Activated T-helper 17 cell treated with anti-CD3 and anti-CD28 coated beads, Interleukin-2, amount 50 U/mL, for 72 hours (primary cell): ENCODE measurements at regions not wholly inside any gene's neighbourhood (a gene's known extent, or its start where the extent isn't known, plus 50 kb on each side); places are given as distances from the start of the nearest gene placed in this dataset.

Experiments used
- ATAC-seq: fragments of 150-1000 bp; cut with Tn5 transposase; replicated peaks from 2 replicates; pipeline ENCODE4 v1.10.0; 2021; ENCODE audit warnings: mild to moderate bottlenecking, moderate library complexity
- H3K27ac Mint-ChIP-seq: one replicate; pipeline ENCODE4 v1.8.0; 2022; ENCODE audit warnings: mixed read lengths
- H3K27me3 Mint-ChIP-seq: one replicate; pipeline ENCODE4 v1.8.0; 2022; ENCODE audit warnings: mixed read lengths
- H3K36me3 Mint-ChIP-seq: one replicate; pipeline ENCODE4 v1.8.0; 2022; ENCODE audit warnings: low read depth, mild to moderate bottlenecking, mixed read lengths
- H3K4me1 Mint-ChIP-seq: one replicate; pipeline ENCODE4 v1.8.0; 2022; ENCODE audit warnings: mixed read lengths
- H3K4me3 Mint-ChIP-seq: one replicate; pipeline ENCODE4 v1.8.0; 2022; ENCODE audit warnings: mild to moderate bottlenecking, mixed read lengths
- H3K9me3 Mint-ChIP-seq: one replicate; pipeline ENCODE4 v1.8.0; 2022; ENCODE audit warnings: mixed read lengths

- no peak overlapping the region for H3K4me3 Mint-ChIP-seq
- ATAC-seq: no peak
- H3K27ac Mint-ChIP-seq: no peak overlapping the region
These were observed 288.6 kb downstream of the BAMBI start for GRCh38 chr10:28965937-28966336.

DNA sequence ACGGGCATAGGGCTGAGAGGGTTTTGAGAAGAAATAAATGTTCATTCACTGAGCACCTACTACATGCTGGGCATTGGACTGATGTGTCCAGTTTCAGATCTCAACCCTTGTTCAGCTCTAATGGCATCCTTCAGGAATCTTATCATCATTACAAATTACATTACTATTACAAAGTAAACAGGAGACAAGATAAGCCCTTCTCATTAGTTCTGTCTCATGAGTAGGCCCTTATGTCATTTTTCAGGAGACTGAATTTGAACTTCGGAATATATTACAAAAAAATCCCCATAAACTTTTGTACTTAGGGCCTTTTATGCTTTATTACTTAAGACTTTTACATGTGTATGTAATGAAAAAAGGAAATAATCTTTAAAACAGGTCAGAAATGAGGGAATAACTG is 289.7 kb downstream of the BAMBI start:
- no peak for ATAC-seq
- Mint-ChIP-seq H3K27ac (no peak overlapping the region), H3K36me3 (no peaks in the 10 kb centered on the region), H3K4me1 (no peaks in the 10 kb centered on the region), H3K4me3 (no peak overlapping the region), H3K27me3 (no peaks in the 10 kb centered on the region), H3K9me3 (no peaks in the 10 kb centered on the region)

More at GRCh38 chr10:28965937-28966336, 288.6 kb downstream of the BAMBI start:
- no peaks in the 10 kb centered on the region for H3K27me3 Mint-ChIP-seq
- H3K9me3 Mint-ChIP-seq: no peaks in the 10 kb centered on the region
- no peaks in the 10 kb centered on the region for H3K36me3 Mint-ChIP-seq
- H3K4me1 Mint-ChIP-seq: no peaks in the 10 kb centered on the region

DNA sequence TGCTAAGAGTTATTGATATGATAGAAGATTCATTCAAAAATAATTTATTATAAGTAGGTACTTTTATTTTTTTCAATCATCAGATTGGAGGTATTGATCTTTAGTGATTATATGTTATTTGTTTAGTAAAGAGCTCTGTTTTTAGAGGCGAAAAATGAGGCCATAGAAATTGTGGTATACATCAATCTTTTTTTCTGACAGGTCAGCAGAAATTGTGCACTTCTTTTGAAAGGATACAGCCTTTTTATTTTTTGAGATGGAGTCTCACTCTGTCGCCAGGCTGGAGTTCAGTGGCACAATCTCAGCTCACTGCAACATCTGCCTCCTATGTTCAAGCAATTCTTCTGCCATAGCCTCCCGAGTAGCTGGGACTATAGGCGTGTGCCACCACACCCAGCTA is 292.1 kb downstream of the BAMBI start:
- Mint-ChIP-seq H3K27ac (no peak overlapping the region), H3K27me3 (no peaks in the 10 kb centered on the region), H3K4me3 (no peak overlapping the region), H3K36me3 (no peaks in the 10 kb centered on the region), H3K4me1 (no peaks in the 10 kb centered on the region), H3K9me3 (no peaks in the 10 kb centered on the region)
- ATAC-seq: no peak

GRCh38 chr10:28970231-28970630 is 292.9 kb downstream of the BAMBI start:
- no peaks in the 10 kb centered on the region for H3K4me1 Mint-ChIP-seq
- no peak for ATAC-seq
- H3K4me3 Mint-ChIP-seq: no peak overlapping the region
- H3K27ac Mint-ChIP-seq: no peak overlapping the region
- no peaks in the 10 kb centered on the region for H3K27me3 Mint-ChIP-seq
- no peaks in the 10 kb centered on the region for H3K36me3 Mint-ChIP-seq
- no peaks in the 10 kb centered on the region for H3K9me3 Mint-ChIP-seq

GRCh38 chr10:28971255-28971654 is 293.9 kb downstream of the BAMBI start:
- no peaks in the 10 kb centered on the region for H3K36me3 Mint-ChIP-seq
- no peaks in the 10 kb centered on the region for H3K4me1 Mint-ChIP-seq
- no peak overlapping the region for H3K27ac Mint-ChIP-seq
- no peaks in the 10 kb centered on the region for H3K27me3 Mint-ChIP-seq
- H3K4me3 Mint-ChIP-seq: no peak overlapping the region
- no peak for ATAC-seq
- no peaks in the 10 kb centered on the region for H3K9me3 Mint-ChIP-seq

DNA sequence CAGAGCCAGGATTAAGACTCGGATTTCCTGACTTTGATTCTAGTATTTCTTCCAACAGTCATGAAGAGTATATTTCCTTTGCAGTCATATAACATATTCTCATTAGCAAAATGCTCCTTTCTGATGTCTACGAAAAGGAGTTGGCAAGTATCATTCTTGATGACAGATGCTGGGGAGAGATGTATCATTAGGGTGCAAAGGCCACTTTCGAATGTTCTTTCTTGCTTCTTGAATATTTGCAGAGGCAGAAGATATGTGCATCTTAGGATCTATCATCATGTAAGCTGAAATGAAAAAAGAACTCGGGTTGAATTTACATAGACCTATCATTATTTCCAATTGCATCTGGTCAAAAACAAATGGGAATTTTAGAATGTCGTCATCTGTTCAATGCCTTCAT is 294.4 kb downstream of the BAMBI start:
- H3K36me3 Mint-ChIP-seq: no peaks in the 10 kb centered on the region
- ATAC-seq: no peak
- H3K4me1 Mint-ChIP-seq: no peaks in the 10 kb centered on the region
- no peaks in the 10 kb centered on the region for H3K27me3 Mint-ChIP-seq
- H3K4me3 Mint-ChIP-seq: no peak overlapping the region
- H3K9me3 Mint-ChIP-seq: no peaks in the 10 kb centered on the region
- H3K27ac Mint-ChIP-seq: no peak overlapping the region

- H3K36me3 Mint-ChIP-seq: no peaks in the 10 kb centered on the region
- no peak for ATAC-seq
- H3K4me1 Mint-ChIP-seq: no peaks in the 10 kb centered on the region
- peaks cover 5% of the 10 kb centered on the region for H3K9me3 Mint-ChIP-seq
- peaks cover 6% of the 10 kb centered on the region for H3K27me3 Mint-ChIP-seq
- no peak overlapping the region for H3K4me3 Mint-ChIP-seq
- no peak overlapping the region for H3K27ac Mint-ChIP-seq
These were observed 296.1 kb downstream of the BAMBI start for GRCh38 chr10:28973309-28973972.

DNA sequence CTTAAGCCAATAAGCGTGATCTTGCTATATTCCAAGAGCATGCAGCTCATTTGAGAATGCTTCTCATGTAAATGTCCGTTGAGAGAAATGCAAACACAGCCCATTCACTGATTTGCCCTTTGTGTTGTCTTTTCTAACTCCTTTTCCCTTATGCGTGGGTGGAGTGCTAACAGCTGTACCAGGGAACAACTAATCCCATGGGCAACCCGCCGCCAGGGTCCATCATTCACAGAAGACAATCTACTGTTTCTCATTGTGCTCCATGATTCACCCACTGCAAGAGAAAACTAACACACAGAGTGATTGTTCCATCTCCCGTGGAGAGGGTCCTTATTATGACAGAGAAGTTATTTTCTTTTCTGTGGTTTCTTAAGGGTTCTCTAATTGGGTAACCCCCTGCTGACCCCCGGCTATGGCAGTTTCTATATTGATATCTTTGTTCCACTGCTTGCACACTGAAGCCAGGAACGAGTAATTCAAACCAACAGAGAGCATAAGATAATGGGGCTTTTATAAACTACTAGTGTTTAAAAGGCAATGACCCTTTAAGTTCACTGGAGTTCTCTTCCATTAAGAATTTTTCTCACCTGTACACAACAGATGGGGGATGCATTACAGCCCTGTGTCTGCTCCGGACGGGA is 298.7 kb downstream of the BAMBI start:
- peaks cover 6% of the 10 kb centered on the region for H3K27me3 Mint-ChIP-seq
- no peaks in the 10 kb centered on the region for H3K36me3 Mint-ChIP-seq
- H3K4me3 Mint-ChIP-seq: no peak overlapping the region
- H3K27ac Mint-ChIP-seq: no peak overlapping the region
- no peaks in the 10 kb centered on the region for H3K4me1 Mint-ChIP-seq
- ATAC-seq: no peak
- peaks cover 5% of the 10 kb centered on the region for H3K9me3 Mint-ChIP-seq

- no peaks in the 10 kb centered on the region for H3K36me3 Mint-ChIP-seq
- H3K4me1 Mint-ChIP-seq: no peaks in the 10 kb centered on the region
- no peak overlapping the region for H3K27ac Mint-ChIP-seq
- no peak for ATAC-seq
- H3K4me3 Mint-ChIP-seq: no peak overlapping the region
- peaks cover 5% of the 10 kb centered on the region for H3K9me3 Mint-ChIP-seq
- peaks cover 6% of the 10 kb centered on the region for H3K27me3 Mint-ChIP-seq
These were observed 300.2 kb downstream of the BAMBI start for GRCh38 chr10:28977518-28977917.

DNA sequence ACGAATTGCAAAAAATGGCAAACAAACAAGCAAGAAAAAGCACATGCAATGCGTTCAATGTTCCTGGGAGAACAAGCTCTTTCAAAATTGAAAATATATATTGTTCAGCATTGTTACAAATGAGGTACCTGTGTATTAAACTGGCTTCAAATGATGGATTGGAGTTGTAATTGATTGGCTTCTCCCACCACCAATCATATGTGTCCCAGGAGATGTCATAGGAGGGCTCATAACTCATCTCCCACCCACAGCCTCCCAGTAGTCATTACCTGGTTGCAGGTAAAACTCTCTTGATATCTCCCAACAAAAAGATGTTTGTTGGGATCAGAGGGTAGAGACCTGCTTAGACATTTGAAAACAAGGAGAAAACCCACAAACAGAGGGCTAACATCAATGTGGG is 302.9 kb downstream of the BAMBI start:
- no peaks in the 10 kb centered on the region for H3K36me3 Mint-ChIP-seq
- H3K27ac Mint-ChIP-seq: no peak overlapping the region
- H3K4me1 Mint-ChIP-seq: no peaks in the 10 kb centered on the region
- no peak for ATAC-seq
- peaks cover 5% of the 10 kb centered on the region for H3K9me3 Mint-ChIP-seq
- no peak overlapping the region for H3K4me3 Mint-ChIP-seq
- peaks cover 6% of the 10 kb centered on the region for H3K27me3 Mint-ChIP-seq

DNA sequence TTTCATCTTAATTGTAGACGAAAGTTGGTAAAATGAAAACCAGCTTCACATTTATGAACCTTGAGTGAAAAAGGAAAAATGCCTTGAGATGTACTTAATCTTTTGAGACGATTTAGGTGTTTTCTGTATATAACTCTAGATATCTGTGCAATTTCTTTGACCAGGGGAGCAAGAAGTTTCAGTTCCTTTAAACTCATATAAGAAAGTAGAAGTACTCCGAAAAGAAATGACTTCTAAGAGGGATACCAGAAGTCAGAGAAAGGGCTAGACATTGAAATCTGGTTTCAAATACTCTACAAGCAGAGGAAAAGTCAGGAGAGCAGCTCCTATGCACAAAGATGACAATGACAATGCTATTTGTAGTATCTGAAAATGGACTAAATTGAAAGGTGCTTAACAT is 303.7 kb downstream of the BAMBI start:
- H3K27ac Mint-ChIP-seq: no peak overlapping the region
- H3K27me3 Mint-ChIP-seq: peaks cover 6% of the 10 kb centered on the region
- H3K4me1 Mint-ChIP-seq: no peaks in the 10 kb centered on the region
- H3K4me3 Mint-ChIP-seq: no peak overlapping the region
- ATAC-seq: no peak
- H3K9me3 Mint-ChIP-seq: peaks cover 5% of the 10 kb centered on the region
- H3K36me3 Mint-ChIP-seq: no peaks in the 10 kb centered on the region

DNA sequence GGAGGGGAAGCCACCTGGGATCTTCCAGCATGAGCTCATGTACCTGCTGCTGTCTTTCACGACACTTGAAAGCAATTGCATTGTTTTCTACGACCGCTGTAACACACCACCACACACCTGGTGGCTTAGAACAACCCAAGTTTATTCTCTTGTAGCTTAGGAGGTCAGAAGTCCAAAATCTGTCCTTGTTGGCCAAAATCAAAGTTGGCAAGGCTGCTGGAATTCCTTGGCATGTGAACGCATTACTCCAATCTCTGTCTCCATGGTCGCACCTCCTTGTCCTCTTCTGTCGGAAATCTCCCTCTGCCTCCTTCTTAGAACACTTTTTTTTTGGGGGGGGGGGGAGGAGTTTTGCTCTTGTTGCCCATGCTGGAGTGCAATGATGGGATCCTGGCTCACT is 305.7 kb downstream of the BAMBI start:
- no peak for ATAC-seq
- Mint-ChIP-seq H3K27me3 (no peaks in the 10 kb centered on the region), H3K27ac (no peak overlapping the region), H3K36me3 (no peaks in the 10 kb centered on the region), H3K9me3 (no peaks in the 10 kb centered on the region), H3K4me3 (no peak overlapping the region), H3K4me1 (no peaks in the 10 kb centered on the region)

- H3K9me3 Mint-ChIP-seq: no peaks in the 10 kb centered on the region
- H3K4me1 Mint-ChIP-seq: no peaks in the 10 kb centered on the region
- ATAC-seq: no peak
- H3K4me3 Mint-ChIP-seq: no peak overlapping the region
- no peak overlapping the region for H3K27ac Mint-ChIP-seq
- H3K27me3 Mint-ChIP-seq: peaks cover 3% of the 10 kb centered on the region
- no peaks in the 10 kb centered on the region for H3K36me3 Mint-ChIP-seq
These were observed 305.1 kb upstream of the LYZL1 start for GRCh38 chr10:28983799-28984198.

DNA sequence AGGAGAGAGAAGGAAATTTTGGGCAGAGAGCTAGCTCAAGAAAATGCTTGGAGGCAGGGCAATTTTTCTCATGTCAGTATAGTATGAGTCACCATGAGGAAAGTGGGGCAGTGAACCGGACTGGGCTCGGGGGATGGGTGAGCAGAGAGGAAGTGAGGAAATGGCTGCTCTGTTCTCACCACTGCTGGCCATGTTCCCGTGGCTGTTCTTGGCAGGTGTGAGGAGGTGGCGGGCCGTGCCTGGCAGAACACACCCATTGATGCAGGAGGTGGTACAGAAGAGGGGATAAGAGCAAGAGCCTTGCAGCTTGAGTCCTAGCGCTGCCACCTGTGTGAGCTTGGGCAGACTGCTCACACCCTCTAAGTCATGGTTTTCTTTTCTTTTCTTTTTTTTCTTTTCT is 304.4 kb upstream of the LYZL1 start:
- ATAC-seq: peak; percentile 34
- Mint-ChIP-seq H3K36me3 (no peaks in the 10 kb centered on the region), H3K9me3 (no peaks in the 10 kb centered on the region), H3K27ac (no peak overlapping the region), H3K4me3 (no peak overlapping the region), H3K4me1 (no peaks in the 10 kb centered on the region), H3K27me3 (peaks cover 3% of the 10 kb centered on the region)

- Mint-ChIP-seq H3K4me1 (no peaks in the 10 kb centered on the region), H3K36me3 (no peaks in the 10 kb centered on the region), H3K27ac (no peak overlapping the region), H3K4me3 (no peak overlapping the region), H3K9me3 (no peaks in the 10 kb centered on the region), H3K27me3 (peaks cover 3% of the 10 kb centered on the region)
- ATAC-seq: no peak
These were observed 303.6 kb upstream of the LYZL1 start for GRCh38 chr10:28985137-28985885.
